ENCODE measurements at regions not wholly inside any gene's neighbourhood (a gene's known extent, or its start where the extent isn't known, plus 50 kb on each side); places are given as distances from the start of the nearest gene placed in this dataset.

- CTCF ChIA-PET: interaction anchor here (0.5 kb wide), 1 partner anchor 1556 kb away, joined by 7 read pairs; no protein-coding TSS in a partner anchor
- H3K9ac ChIP-seq (ENCODE audit: control insufficient read depth, insufficient read depth, low read length): no peak overlapping the region
- H3K79me2 ChIP-seq (ENCODE audit: control insufficient read depth, insufficient read depth, low read length): no peaks in the 10 kb centered on the region
- in situ Hi-C loops (cut with MboI) (no loop called here), intact Hi-C loops (cut with micrococcal nuclease; ENCODE audit: unreplicated experiment) (no loop called here)
- no peak overlapping the region for H2AFZ ChIP-seq (ENCODE audit: control insufficient read depth, low read depth, low read length)
- no TSS peak for BruUV-seq (replicated peaks)
- H3K36me3 ChIP-seq (ENCODE audit: control insufficient read depth in 2 of 2, insufficient read depth in 2 of 2, low read length in 1 of 2): no peaks in the 10 kb centered on the region
- WGBS (ENCODE audit: insufficient coverage, insufficient replicate concordance, low lambda C conversion rate, missing lambda C conversion rate): 26% methylated on average over 4 of the region's 4 CpGs
- no peak overlapping the region for H3K4me2 ChIP-seq (ENCODE audit: control insufficient read depth, insufficient read depth)
- DNase-seq (ENCODE audit: low read depth, low spot score) (no peak), FAIRE-seq (no peak), ATAC-seq (no peak)
- no peaks in the 10 kb centered on the region; a peak in 1 of 4 replicates for H3K27me3 ChIP-seq (replicated peaks in 1 of 2; ENCODE audit: control insufficient read depth in 2 of 2, insufficient read depth in 2 of 2, low read length in 1 of 2)
- H3K27ac ChIP-seq (ENCODE audit: control insufficient read depth, insufficient read depth): no peak overlapping the region
- no peaks in the 10 kb centered on the region for H4K20me1 ChIP-seq (ENCODE audit: control insufficient read depth, insufficient read depth)
- SMC1A ChIA-PET (ENCODE audit: uncharacterized antibody, unreplicated experiment): interaction anchor here (0.6 kb wide), 1 partner anchor 93 kb away, joined by 3 read pairs; no protein-coding TSS in a partner anchor
- H3K9me3 ChIP-seq (replicated peaks; ENCODE audit: control insufficient read depth, insufficient read depth, low read length): no peaks in the 10 kb centered on the region; the same call in 2 of the 3 replicates
- no peaks in the 10 kb centered on the region for H3K4me1 ChIP-seq (ENCODE audit: control insufficient read depth, insufficient read depth, low read length)
- no peak overlapping the region for H3K4me3 ChIP-seq
- POLR2A ChIA-PET: no interaction called here
- RAD21 ChIA-PET (ENCODE audit: unreplicated experiment): no interaction called here
- TF ChIP-seq TBL1XR1 (IDR thresholded peaks at IDR 0.05; ENCODE audit: low read depth, low read length): no peak
- TF ChIP-seq, protein P1, sequence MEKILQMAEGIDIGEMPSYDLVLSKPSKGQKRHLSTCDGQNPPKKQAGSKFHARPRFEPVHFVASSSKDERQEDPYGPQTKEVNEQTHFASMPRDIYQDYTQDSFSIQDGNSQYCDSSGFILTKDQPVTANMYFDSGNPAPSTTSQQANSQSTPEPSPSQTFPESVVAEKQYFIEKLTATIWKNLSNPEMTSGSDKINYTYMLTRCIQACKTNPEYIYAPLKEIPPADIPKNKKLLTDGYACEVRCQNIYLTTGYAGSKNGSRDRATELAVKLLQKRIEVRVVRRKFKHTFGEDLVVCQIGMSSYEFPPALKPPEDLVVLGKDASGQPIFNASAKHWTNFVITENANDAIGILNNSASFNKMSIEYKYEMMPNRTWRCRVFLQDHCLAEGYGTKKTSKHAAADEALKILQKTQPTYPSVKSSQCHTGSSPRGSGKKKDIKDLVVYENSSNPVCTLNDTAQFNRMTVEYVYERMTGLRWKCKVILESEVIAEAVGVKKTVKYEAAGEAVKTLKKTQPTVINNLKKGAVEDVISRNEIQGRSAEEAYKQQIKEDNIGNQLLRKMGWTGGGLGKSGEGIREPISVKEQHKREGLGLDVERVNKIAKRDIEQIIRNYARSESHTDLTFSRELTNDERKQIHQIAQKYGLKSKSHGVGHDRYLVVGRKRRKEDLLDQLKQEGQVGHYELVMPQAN (conservative IDR thresholded peaks at IDR 0.05): no peak
- TF ChIP-seq BCLAF1 (IDR thresholded peaks at IDR 0.05): no peak
- TF ChIP-seq NR2F1 (conservative IDR thresholded peaks at IDR 0.05): no peak
- TF ChIP-seq ZZZ3 (IDR thresholded peaks at IDR 0.05; ENCODE audit: control insufficient read depth, insufficient read length, low read depth): no peak
- TF ChIP-seq NFXL1 (IDR thresholded peaks at IDR 0.05; ENCODE audit: borderline replicate concordance): no peak
- TF ChIP-seq PKNOX1 (IDR thresholded peaks at IDR 0.05): no peak
- TF ChIP-seq, protein P2, sequence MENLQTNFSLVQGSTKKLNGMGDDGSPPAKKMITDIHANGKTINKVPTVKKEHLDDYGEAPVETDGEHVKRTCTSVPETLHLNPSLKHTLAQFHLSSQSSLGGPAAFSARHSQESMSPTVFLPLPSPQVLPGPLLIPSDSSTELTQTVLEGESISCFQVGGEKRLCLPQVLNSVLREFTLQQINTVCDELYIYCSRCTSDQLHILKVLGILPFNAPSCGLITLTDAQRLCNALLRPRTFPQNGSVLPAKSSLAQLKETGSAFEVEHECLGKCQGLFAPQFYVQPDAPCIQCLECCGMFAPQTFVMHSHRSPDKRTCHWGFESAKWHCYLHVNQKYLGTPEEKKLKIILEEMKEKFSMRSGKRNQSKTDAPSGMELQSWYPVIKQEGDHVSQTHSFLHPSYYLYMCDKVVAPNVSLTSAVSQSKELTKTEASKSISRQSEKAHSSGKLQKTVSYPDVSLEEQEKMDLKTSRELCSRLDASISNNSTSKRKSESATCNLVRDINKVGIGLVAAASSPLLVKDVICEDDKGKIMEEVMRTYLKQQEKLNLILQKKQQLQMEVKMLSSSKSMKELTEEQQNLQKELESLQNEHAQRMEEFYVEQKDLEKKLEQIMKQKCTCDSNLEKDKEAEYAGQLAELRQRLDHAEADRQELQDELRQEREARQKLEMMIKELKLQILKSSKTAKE (IDR thresholded peaks at IDR 0.05; ENCODE audit: low read depth, poor library complexity, severe bottlenecking): no peak
- TF ChIP-seq GATAD2B (conservative IDR thresholded peaks at IDR 0.05; ENCODE audit: low read depth): no peak
- no peak for TF ChIP-seq MYB (IDR thresholded peaks at IDR 0.05; ENCODE audit: borderline replicate concordance, low read depth, low read length)
- TF ChIP-seq, protein P3, sequence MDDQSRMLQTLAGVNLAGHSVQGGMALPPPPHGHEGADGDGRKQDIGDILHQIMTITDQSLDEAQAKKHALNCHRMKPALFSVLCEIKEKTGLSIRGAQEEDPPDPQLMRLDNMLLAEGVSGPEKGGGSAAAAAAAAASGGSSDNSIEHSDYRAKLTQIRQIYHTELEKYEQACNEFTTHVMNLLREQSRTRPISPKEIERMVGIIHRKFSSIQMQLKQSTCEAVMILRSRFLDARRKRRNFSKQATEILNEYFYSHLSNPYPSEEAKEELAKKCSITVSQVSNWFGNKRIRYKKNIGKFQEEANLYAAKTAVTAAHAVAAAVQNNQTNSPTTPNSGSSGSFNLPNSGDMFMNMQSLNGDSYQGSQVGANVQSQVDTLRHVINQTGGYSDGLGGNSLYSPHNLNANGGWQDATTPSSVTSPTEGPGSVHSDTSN (IDR thresholded peaks at IDR 0.05; ENCODE audit: insufficient replicate concordance, low read depth, low read length): no peak
- no peak for TF ChIP-seq TAF1 (IDR thresholded peaks at IDR 0.05; ENCODE audit: borderline replicate concordance, low read depth, low read length)
- TF ChIP-seq EED (IDR thresholded peaks at IDR 0.05; ENCODE audit: low read depth): no peak
Measured at GRCh38 chr2:217274578-217274977, 414.7 kb upstream of the TNP1 start.

All from GM12878 (cell line).